HG03521 (cell line): ENCODE measurements at regions not wholly inside any gene's neighbourhood (a gene's known extent, or its start where the extent isn't known, plus 50 kb on each side); places are given as distances from the start of the nearest gene placed in this dataset.

Experiments
- ATAC-seq: cut with Tn5 transposase; IDR thresholded peaks from one replicate; pipeline ENCODE4 v1.9.1; 2021; ENCODE audit warnings: mild to moderate bottlenecking, moderate library complexity; ENCODE audit not compliant: unreplicated experiment

DNA sequence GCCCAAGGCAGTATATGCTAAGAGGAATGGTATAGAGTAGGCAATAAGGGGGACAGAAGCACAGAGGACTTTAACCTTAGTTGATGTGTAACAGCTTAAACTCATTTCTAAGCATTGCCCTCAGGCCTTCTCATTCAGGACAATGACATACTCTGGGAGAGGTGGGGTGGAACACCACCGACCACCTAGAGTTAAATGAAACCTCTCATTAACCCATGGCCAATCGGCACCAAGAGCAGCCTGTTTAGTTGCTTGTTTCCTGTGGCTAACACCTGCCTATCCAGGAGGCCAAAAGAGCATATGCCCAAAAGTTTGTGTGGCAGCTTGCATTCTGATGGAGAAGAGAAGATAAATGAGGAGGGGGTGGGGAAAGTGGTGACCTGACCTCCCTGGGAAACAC is 50.0 kb downstream of the PABIR2 start:
- no peak for ATAC-seq

DNA sequence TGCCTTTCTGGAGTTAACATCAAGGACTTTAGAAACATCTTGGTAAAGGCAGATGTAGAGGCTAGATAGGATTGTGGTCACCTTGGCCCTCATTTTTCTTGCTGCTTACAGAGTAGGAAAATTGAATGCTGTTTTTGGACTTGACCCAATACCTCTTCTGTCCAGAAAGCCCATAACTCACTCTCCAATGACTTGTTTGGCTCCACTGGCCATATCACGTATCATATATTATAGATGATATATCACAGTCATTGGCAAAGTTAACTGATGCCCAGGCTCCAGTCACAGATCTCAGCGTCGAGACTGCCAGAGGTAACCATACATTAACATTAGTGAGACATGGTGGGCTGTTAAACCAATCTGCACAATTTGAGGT is 50.6 kb downstream of the PABIR2 start:
- ATAC-seq = no peak

DNA sequence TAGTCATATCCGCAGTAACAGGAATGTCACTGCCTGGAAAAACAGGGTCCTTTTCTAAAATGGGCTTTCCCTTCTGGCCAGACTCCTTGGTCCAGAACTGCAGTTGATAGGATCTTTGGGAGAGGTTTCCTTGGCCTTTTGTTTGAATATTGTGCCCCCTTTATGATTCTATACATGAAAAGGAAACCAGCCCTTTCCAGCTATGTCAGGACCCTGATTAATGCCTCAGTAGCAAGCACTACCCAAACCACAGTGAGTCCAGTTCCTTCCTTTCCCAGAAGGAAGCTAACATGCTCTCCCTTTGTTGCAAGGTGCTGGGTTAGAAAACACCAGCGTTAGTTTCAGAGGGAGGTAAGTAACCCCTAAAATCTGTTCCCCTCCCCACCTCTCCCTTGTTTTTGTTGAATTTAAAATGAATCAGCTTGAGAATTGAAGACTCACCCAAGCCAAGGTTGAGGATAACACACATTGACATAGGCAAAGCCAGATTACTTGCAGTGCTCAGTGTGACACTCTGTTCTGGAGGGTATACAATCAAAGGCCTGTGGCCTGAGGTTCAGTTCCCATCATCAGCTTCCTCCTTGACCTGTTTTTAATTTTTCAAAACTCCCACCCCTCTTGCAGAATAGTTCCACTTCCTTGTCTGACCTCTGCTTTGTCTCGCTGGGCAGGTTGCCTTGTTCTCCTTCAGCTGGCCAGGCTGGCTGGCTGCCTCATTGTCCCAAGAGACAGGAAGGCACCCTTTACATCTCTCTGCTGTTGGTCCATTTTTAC is 51.2 kb downstream of the PABIR2 start:
- ATAC-seq = no peak

GRCh38 chrX:134743091-134743490 is 53.9 kb downstream of the PABIR2 start:
- no peak for ATAC-seq

DNA sequence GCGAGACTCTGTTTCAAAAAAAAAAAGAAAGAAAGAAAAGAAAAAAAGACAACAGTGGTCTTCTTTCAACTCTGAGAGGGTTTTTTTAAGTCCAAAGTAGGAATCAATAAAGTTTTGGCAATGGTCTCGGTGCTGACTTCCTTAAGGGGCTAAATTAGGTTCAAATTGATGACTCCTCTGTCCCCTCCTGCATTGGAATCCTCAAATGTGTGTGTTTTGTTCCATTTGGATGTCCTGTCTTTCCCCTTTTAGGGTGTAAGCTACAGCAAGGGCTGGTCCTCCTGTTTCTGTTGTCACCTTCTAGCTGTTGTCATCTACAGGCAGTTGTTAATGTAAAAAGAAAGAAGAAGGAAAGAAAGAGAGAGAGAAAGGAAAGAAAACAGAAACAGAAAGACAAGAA is 54.4 kb downstream of the PABIR2 start:
- ATAC-seq = no peak

DNA sequence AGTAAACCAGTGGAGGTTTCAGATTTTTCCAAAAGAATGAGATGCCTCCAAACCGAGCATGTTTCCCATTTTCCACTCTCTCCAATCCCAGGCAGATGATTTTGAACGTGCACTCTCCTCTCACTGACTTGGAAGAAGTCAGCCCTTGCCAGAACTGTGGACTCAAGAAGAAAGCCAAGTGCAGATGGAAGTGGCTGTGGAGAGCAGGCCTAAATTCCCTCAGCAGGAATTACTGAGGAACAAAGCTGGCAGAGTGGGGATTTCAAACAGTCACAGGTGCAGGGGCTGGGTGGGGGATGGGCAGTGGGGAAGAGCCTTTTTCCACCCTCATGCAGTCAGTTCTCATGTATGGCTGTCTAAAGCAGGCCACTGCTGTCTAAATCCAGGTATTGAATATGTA is 55.3 kb downstream of the PABIR2 start:
- ATAC-seq = no peak

- ATAC-seq = no peak
These were observed 57.8 kb downstream of the PABIR2 start for GRCh38 chrX:134738986-134739740.

GRCh38 chrX:134738445-134738844 is 58.6 kb downstream of the PABIR2 start:
- no peak for ATAC-seq

DNA sequence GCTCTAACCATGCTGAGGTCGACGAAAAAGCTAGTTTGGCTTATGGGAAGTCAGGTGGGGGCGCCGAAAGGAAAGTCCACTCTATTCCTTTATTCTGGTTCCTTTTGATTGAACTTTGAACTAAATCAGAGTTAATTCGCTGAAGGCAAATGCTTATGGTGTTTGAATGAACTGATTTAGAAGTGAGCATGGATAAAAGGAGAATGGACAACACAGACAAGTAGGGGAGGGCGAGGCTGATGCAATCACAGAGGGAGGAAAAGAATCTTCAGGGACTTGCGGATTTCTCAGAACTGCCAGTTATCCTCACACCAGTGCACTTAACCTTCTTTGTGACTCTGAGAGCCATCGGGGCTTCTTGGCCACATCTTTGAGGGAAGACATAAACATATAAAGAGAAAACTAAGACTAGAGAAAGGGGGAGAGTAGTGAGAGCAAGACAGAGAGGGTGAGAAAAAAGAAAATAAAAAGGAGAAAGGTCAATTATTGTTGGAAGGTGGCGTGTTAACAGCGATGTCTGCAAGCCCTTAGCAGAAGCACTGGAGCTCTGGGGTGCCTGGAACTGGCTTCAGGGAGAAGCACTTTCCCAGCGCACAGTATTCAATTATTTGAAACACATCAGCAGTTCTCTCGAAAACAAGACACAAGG is 59.2 kb downstream of the PABIR2 start:
- ATAC-seq = no peak

GRCh38 chrX:134737061-134737460 is 59.9 kb downstream of the PABIR2 start:
- ATAC-seq = no peak

DNA sequence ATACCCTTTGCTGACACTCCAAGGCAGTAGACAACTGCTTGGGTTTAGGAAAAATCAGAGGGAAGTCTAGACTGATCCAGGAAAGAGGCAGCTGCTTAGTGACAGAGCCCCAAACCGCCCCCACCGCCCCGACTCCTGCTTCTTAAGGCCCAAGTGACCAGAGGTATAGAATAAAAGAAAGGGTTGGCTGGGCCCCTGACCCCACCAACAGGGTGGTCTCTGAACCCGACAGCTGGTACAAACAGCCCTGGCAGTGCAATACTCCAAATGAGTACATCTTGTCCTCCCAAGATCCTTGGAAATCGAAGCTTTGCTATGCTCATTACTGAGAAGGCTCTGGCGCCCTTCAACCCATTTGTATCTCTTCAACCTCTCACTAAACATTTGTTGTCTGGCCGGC is 60.6 kb downstream of the PABIR2 start:
- ATAC-seq = no peak

GRCh38 chrX:134735015-134735414 is 62.0 kb downstream of the PABIR2 start:
- ATAC-seq = no peak

- no peak for ATAC-seq
These were observed 62.5 kb downstream of the PABIR2 start for GRCh38 chrX:134734466-134734952.

- no peak for ATAC-seq
These were observed 63.4 kb downstream of the PABIR2 start for GRCh38 chrX:134733591-134733990.

DNA sequence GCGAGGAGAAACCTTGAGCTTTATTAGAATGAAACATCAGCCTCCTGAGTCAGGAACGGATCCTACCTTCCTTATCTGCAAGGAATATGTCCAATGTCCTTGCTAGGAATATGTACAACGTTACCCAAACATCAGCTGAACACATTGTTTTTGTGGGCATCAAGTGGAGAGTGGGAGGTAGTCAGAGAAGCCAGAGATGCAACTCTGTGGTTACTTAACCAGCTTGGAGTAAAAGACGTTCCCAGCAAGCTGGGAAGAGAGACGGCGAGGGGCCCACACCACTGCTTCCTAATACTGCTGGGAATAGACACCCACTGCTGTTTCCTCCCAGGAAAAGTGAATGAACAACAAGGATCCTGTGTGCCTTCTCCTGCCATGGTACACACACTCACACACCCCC is 64.3 kb downstream of the PABIR2 start:
- ATAC-seq = no peak

DNA sequence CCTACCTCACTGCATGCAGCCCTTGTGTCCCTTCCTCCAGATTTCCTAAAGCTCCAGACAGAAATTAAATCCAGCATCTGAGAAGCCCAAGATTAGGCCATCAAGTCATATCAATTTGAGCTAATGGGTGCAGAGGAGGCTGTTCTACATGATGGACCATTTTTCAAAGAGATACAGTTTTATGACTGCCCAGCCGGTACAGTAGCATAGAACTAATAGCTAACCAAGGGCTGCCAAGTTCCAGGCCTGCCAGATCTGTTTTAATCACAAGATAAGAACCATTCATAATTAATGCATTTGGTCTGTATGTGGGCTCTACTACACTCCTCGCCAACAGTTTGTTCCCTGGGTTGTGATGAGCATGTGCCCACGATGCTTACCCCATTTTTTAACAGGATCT is 64.9 kb downstream of the PABIR2 start:
- ATAC-seq = no peak

DNA sequence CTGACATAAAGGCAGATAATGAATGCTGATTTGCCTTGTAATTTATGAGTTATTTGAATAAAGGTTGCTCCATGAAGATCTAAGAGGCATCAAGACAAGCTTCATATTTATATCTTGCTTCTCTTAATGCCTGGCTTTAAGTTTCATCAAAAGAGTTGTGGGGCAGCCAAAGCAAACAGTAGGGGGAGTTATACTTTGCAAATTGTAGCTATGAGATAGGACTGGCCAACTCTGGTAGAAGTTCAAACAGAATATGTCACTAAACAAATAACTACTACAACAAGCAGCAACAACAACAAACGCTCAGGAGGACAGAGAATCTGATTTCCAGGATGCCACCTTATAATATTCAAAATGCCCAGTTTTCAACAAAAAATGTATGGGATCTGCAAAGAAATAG is 69.1 kb upstream of the PLAC1 start:
- no peak for ATAC-seq

DNA sequence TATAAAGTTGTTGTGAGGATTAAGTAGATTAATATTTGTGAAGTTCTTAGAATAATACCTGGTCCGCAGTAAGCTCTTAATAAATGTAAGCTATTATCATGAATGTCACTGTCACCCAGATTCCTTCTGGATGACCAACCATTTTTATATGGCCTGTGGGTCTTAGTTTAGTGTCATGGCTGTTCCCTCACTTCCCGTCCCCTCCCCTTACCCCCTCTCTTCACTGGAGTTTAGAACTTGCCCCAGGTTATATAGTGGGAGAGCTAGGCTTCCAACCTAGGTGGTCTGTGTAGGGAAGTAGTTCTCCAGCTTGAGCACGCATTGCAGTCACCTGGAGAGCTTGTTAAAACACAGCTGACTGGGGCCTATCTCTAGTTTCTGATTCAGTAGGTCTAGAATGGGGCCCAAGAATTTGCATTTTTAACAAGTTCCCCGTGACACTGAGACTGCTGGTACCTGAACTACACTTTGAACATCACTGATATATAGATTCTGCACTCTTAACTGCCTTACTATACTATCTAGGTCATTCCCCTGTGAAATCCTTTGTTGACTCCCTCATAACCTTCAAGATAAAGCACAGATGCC is 66.9 kb upstream of the PLAC1 start:
- ATAC-seq = no peak

DNA sequence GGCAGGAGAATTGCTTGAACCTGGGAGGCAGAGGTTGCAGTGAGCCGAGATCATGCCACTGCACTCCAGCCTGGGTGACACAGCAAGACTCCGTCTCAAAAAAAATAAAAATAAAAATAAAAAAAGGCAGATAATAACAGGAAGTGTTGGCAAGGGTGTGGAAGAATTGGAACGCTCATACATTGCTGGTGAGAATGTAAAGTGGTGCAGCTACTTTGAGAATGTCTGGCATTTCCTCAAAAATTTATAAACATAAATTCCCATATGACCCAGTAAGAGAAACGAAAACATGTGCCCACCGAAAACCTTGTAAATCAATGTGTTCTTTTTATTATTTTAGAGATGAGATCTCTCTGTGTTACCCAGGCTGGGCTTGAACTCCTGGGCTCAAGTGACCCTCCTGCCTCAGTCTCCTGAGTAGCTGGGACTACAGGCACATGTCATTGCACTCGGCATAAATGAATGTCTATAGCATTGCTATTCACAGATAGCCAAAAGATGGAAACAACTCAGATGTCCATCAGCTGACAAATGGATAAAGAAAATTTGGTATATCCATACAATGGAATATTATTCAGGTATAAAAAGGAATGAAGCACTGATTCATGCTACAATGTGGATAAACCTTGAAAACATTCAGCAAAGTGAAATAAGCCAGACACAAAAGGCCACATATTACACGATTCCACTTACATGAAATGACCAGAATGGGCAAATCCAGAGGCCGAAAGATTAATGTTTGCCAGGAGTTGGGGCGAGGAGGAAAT is 63.7 kb upstream of the PLAC1 start:
- no peak for ATAC-seq

DNA sequence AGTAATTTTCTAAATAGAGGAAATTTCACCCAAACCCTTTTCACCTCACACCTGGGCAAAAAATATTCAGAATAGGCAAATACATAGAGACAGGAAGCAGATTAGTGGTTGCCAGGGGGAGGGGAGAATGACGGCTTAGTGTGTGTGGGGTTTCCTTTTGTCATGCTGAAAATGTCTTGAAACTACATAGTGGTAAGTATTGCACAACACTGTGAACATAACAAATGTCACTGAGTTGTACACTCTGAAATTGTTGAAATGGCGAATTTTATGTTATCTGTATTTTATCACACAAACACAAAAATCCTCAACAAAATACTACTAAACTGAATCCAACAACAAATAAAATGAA is 60.7 kb upstream of the PLAC1 start:
- ATAC-seq = peak; percentile 75
